ENCODE measurements at regions not wholly inside any gene's neighbourhood (a gene's known extent, or its start where the extent isn't known, plus 50 kb on each side); places are given as distances from the start of the nearest gene placed in this dataset.
"Not testable (repeated sequence)": the region's sequence is repeated elsewhere in the genome, so short reads cannot be mapped to it uniquely, and the experiment has no call there.

DNA sequence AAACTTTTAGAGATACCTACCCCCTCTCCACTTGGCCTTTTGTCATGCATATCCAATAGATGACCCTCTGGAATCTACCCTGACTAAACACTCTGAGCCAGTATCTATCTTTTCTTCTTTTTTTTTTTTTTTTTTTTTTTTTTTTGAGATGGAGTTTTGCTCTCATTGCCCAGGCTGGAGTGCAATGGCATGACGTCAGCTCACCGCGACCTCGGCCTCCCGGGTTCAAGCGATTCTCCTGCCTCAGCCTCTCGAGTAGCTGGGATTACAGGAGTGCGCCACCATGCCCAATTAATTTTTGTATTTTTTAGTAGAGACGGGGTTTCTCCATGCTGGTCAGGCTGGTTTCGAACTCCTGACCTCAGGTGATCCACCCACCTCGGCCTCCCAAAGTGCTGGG is 50.8 kb upstream of the GRIN2B start:
- H3K4me3 Mint-ChIP-seq; POLR2A ChIA-PET; H3K27ac Mint-ChIP-seq; DNase-seq (ENCODE audit: low spot score); ATAC-seq; H3K36me3 Mint-ChIP-seq; H3K4me1 Mint-ChIP-seq; H3K9me3 Mint-ChIP-seq; H3K27me3 Mint-ChIP-seq (ENCODE audit: low read depth): not testable (repeated sequence)
- CTCF ChIA-PET = interaction anchor here (0.8 kb wide), 1 partner anchor 50 kb away, joined by 5 read pairs; no protein-coding TSS in a partner anchor

DNA sequence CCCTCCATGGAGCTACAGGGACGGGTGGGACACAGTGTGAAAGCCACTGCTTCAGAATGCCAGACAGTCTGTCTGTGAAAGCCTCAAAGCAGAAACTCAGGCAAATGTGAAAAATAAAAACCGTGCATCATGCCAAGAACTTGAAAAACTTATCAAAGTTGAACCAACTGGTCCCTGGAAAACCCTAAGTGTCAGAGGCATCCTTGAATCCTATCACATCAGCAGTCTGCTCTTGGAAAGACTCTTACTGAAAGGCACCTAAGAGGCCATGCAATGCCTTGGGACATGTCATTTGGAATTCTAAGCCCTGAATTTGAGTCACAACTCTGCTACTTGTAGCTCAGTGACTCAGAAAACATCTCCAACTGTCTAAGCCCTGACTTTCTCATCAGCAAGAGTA is 62.4 kb upstream of the GRIN2B start:
- Mint-ChIP-seq H3K4me1 (no peaks in the 10 kb centered on the region), H3K27me3 (ENCODE audit: low read depth) (no peaks in the 10 kb centered on the region; the same call in 1 of the 2 replicates), H3K27ac (no peak overlapping the region), H3K9me3 (peaks cover 9% of the 10 kb centered on the region), H3K36me3 (no peaks in the 10 kb centered on the region), H3K4me3 (no peak overlapping the region)
- ChIA-PET POLR2A (no interaction called here), CTCF (interaction anchor here (1.2 to 1.5 kb wide), 2 partner anchors 95 to 124 kb away, joined by 3 to 5 read pairs; no protein-coding TSS in a partner anchor)
- TF ChIP-seq, protein P1, sequence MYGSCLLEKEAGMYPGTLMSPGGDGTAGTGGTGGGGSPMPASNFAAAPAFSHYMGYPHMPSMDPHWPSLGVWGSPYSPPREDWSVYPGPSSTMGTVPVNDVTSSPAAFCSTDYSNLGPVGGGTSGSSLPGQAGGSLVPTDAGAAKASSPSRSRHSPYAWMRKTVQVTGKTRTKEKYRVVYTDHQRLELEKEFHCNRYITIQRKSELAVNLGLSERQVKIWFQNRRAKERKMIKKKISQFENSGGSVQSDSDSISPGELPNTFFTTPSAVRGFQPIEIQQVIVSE (CRISPR knock-in tag; IDR thresholded peaks at IDR 0.05; ENCODE audit: borderline replicate concordance) = no peak
- TF ChIP-seq NR1H2 (CRISPR knock-in tag; IDR thresholded peaks at IDR 0.05) (no peak), NR2C2 (CRISPR knock-in tag; IDR thresholded peaks at IDR 0.05) (no peak), NR3C1 (CRISPR knock-in tag; conservative IDR thresholded peaks at IDR 0.05; ENCODE audit: low read depth) (no peak), ZNF232 (CRISPR knock-in tag; IDR thresholded peaks at IDR 0.05) (no peak), ZNF263 (CRISPR knock-in tag; IDR thresholded peaks at IDR 0.05; ENCODE audit: low read depth) (no peak)
- TF ChIP-seq, protein P2, sequence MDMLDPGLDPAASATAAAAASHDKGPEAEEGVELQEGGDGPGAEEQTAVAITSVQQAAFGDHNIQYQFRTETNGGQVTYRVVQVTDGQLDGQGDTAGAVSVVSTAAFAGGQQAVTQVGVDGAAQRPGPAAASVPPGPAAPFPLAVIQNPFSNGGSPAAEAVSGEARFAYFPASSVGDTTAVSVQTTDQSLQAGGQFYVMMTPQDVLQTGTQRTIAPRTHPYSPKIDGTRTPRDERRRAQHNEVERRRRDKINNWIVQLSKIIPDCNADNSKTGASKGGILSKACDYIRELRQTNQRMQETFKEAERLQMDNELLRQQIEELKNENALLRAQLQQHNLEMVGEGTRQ (CRISPR knock-in tag; IDR thresholded peaks at IDR 0.05) = no peak
- TF ChIP-seq, protein P3, sequence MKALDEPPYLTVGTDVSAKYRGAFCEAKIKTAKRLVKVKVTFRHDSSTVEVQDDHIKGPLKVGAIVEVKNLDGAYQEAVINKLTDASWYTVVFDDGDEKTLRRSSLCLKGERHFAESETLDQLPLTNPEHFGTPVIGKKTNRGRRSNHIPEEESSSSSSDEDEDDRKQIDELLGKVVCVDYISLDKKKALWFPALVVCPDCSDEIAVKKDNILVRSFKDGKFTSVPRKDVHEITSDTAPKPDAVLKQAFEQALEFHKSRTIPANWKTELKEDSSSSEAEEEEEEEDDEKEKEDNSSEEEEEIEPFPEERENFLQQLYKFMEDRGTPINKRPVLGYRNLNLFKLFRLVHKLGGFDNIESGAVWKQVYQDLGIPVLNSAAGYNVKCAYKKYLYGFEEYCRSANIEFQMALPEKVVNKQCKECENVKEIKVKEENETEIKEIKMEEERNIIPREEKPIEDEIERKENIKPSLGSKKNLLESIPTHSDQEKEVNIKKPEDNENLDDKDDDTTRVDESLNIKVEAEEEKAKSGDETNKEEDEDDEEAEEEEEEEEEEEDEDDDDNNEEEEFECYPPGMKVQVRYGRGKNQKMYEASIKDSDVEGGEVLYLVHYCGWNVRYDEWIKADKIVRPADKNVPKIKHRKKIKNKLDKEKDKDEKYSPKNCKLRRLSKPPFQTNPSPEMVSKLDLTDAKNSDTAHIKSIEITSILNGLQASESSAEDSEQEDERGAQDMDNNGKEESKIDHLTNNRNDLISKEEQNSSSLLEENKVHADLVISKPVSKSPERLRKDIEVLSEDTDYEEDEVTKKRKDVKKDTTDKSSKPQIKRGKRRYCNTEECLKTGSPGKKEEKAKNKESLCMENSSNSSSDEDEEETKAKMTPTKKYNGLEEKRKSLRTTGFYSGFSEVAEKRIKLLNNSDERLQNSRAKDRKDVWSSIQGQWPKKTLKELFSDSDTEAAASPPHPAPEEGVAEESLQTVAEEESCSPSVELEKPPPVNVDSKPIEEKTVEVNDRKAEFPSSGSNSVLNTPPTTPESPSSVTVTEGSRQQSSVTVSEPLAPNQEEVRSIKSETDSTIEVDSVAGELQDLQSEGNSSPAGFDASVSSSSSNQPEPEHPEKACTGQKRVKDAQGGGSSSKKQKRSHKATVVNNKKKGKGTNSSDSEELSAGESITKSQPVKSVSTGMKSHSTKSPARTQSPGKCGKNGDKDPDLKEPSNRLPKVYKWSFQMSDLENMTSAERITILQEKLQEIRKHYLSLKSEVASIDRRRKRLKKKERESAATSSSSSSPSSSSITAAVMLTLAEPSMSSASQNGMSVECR (CRISPR knock-in tag; IDR thresholded peaks at IDR 0.05; ENCODE audit: borderline replicate concordance) = no peak
- no peak for DNase-seq (ENCODE audit: low spot score)
- ATAC-seq = no peak

DNA sequence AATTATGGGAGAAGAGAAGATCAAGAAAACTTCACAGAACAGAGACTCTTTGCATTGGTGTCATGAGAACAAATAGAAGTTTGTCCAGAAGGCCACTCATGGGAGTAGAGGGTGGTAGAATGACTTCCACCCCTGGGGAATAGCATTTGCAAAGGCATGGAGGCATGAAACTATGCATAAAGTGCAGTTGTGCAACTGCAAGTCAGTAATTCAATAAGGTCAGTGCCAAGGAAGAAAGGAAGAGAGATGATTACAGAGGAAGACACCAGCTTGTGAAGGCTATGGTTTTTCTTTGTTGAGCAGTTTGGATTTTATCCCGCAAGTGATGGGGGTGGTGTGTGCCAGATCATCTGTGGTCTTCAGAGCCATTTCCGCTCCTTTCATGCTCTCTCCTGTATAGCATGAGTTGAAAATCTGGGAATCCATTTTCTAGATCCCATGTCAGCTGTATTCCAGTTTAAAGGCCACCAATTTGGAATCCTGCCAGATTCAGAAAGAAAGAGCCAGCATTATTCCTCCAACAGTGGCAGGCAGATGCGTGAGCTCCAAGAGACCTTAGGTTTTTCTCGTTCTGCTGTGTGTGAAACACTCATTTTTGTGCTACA is 67.6 kb upstream of the GRIN2B start:
- Mint-ChIP-seq H3K36me3 (no peaks in the 10 kb centered on the region), H3K4me1 (no peaks in the 10 kb centered on the region), H3K27me3 (ENCODE audit: low read depth) (no peaks in the 10 kb centered on the region), H3K4me3 (no peak overlapping the region), H3K27ac (no peak overlapping the region), H3K9me3 (no peaks in the 10 kb centered on the region)
- no peak for DNase-seq (ENCODE audit: low spot score)
- ChIA-PET CTCF (interaction anchor here (1.5 kb wide), 1 partner anchor 118 kb away, joined by 4 read pairs; no protein-coding TSS in a partner anchor), POLR2A (no interaction called here)
- no peak for ATAC-seq
- TF ChIP-seq FOXJ3 (CRISPR knock-in tag; IDR thresholded peaks at IDR 0.05; ENCODE audit: borderline replicate concordance) (no peak), SP1 (CRISPR knock-in tag; conservative IDR thresholded peaks at IDR 0.05) (no peak), NR3C1 (CRISPR knock-in tag; conservative IDR thresholded peaks at IDR 0.05; ENCODE audit: low read depth) (no peak), ZNF423 (CRISPR knock-in tag; IDR thresholded peaks at IDR 0.05) (no peak), KAT7 (CRISPR knock-in tag; IDR thresholded peaks at IDR 0.05; ENCODE audit: borderline replicate concordance) (no peak), CREB1 (CRISPR knock-in tag; IDR thresholded peaks at IDR 0.05) (no peak), NR1H2 (CRISPR knock-in tag; IDR thresholded peaks at IDR 0.05) (no peak)
- TF ChIP-seq, protein P4, sequence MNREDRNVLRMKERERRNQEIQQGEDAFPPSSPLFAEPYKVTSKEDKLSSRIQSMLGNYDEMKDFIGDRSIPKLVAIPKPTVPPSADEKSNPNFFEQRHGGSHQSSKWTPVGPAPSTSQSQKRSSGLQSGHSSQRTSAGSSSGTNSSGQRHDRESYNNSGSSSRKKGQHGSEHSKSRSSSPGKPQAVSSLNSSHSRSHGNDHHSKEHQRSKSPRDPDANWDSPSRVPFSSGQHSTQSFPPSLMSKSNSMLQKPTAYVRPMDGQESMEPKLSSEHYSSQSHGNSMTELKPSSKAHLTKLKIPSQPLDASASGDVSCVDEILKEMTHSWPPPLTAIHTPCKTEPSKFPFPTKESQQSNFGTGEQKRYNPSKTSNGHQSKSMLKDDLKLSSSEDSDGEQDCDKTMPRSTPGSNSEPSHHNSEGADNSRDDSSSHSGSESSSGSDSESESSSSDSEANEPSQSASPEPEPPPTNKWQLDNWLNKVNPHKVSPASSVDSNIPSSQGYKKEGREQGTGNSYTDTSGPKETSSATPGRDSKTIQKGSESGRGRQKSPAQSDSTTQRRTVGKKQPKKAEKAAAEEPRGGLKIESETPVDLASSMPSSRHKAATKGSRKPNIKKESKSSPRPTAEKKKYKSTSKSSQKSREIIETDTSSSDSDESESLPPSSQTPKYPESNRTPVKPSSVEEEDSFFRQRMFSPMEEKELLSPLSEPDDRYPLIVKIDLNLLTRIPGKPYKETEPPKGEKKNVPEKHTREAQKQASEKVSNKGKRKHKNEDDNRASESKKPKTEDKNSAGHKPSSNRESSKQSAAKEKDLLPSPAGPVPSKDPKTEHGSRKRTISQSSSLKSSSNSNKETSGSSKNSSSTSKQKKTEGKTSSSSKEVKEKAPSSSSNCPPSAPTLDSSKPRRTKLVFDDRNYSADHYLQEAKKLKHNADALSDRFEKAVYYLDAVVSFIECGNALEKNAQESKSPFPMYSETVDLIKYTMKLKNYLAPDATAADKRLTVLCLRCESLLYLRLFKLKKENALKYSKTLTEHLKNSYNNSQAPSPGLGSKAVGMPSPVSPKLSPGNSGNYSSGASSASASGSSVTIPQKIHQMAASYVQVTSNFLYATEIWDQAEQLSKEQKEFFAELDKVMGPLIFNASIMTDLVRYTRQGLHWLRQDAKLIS (CRISPR knock-in tag; IDR thresholded peaks at IDR 0.05; ENCODE audit: borderline replicate concordance) = no peak
- TF ChIP-seq, protein P5, sequence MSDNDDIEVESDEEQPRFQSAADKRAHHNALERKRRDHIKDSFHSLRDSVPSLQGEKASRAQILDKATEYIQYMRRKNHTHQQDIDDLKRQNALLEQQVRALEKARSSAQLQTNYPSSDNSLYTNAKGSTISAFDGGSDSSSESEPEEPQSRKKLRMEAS (CRISPR knock-in tag; IDR thresholded peaks at IDR 0.05) = no peak
- TF ChIP-seq, protein P6, sequence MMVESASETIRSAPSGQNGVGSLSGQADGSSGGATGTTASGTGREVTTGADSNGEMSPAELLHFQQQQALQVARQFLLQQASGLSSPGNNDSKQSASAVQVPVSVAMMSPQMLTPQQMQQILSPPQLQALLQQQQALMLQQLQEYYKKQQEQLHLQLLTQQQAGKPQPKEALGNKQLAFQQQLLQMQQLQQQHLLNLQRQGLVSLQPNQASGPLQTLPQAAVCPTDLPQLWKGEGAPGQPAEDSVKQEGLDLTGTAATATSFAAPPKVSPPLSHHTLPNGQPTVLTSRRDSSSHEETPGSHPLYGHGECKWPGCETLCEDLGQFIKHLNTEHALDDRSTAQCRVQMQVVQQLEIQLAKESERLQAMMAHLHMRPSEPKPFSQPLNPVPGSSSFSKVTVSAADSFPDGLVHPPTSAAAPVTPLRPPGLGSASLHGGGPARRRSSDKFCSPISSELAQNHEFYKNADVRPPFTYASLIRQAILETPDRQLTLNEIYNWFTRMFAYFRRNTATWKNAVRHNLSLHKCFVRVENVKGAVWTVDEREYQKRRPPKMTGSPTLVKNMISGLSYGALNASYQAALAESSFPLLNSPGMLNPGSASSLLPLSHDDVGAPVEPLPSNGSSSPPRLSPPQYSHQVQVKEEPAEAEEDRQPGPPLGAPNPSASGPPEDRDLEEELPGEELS (CRISPR knock-in tag; IDR thresholded peaks at IDR 0.05) = no peak
- TF ChIP-seq, protein P7, sequence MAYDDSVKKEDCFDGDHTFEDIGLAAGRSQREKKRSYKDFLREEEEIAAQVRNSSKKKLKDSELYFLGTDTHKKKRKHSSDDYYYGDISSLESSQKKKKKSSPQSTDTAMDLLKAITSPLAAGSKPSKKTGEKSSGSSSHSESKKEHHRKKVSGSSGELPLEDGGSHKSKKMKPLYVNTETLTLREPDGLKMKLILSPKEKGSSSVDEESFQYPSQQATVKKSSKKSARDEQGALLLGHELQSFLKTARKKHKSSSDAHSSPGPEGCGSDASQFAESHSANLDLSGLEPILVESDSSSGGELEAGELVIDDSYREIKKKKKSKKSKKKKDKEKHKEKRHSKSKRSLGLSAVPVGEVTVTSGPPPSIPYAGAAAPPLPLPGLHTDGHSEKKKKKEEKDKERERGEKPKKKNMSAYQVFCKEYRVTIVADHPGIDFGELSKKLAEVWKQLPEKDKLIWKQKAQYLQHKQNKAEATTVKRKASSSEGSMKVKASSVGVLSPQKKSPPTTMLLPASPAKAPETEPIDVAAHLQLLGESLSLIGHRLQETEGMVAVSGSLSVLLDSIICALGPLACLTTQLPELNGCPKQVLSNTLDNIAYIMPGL (CRISPR knock-in tag; IDR thresholded peaks at IDR 0.05) = no peak
